ENCODE measurements at regions not wholly inside any gene's neighbourhood (a gene's known extent, or its start where the extent isn't known, plus 50 kb on each side); places are given as distances from the start of the nearest gene placed in this dataset.
A peak's percentile ranks its signal among the peaks of the same experiment; 100 is the strongest.

- DNase-seq (ENCODE audit: low read depth in 2 of 2): no peak
Observed at GRCh38 chr12:67122584-67122983, 146.6 kb upstream of the CAND1 start.

- DNase-seq (ENCODE audit: low read depth in 2 of 2): no peak
Observed at GRCh38 chr12:67137256-67137655, 131.9 kb upstream of the CAND1 start.

GRCh38 chr12:67141296-67142018 is 127.7 kb upstream of the CAND1 start:
- DNase-seq (ENCODE audit: low read depth in 2 of 2): no peak

- DNase-seq (ENCODE audit: low read depth in 2 of 2): no peak
Observed at GRCh38 chr12:67145692-67146091, 123.5 kb upstream of the CAND1 start.

- DNase-seq (ENCODE audit: low read depth in 2 of 2): no peak
Observed at GRCh38 chr12:67147030-67147429, 122.1 kb upstream of the CAND1 start.

- DNase-seq (ENCODE audit: low read depth in 2 of 2): no peak
Observed at GRCh38 chr12:67147447-67147846, 121.7 kb upstream of the CAND1 start.

- DNase-seq (ENCODE audit: low read depth in 2 of 2): no peak
Observed at GRCh38 chr12:67148265-67148664, 120.9 kb upstream of the CAND1 start.

GRCh38 chr12:67151886-67152285 is 117.3 kb upstream of the CAND1 start:
- DNase-seq (ENCODE audit: low read depth in 2 of 2): no peak

- DNase-seq (ENCODE audit: low read depth in 2 of 2): no peak
Observed at GRCh38 chr12:67152451-67152850, 116.7 kb upstream of the CAND1 start.

GRCh38 chr12:67154901-67155300 is 114.3 kb upstream of the CAND1 start:
- no peak for DNase-seq (ENCODE audit: low read depth in 2 of 2)

- no peak for DNase-seq (ENCODE audit: low read depth in 2 of 2)
Observed at GRCh38 chr12:67155863-67156262, 113.3 kb upstream of the CAND1 start.

GRCh38 chr12:67161322-67161918 is 107.7 kb upstream of the CAND1 start:
- peak; percentile 44 to 46 for DNase-seq (ENCODE audit: low read depth in 2 of 2)

GRCh38 chr12:67173258-67173657 is 95.9 kb upstream of the CAND1 start:
- DNase-seq (ENCODE audit: low read depth in 2 of 2): no peak

- no peak for DNase-seq (ENCODE audit: low read depth in 2 of 2)
Observed at GRCh38 chr12:67182551-67182950, 86.6 kb upstream of the CAND1 start.

GRCh38 chr12:67193704-67194103 is 75.5 kb upstream of the CAND1 start:
- DNase-seq (ENCODE audit: low read depth in 2 of 2): peak; percentile 33 to 55

- no peak for DNase-seq (ENCODE audit: low read depth in 2 of 2)
Observed at GRCh38 chr12:67200386-67200785, 68.8 kb upstream of the CAND1 start.

GRCh38 chr12:67202011-67202677 is 67.0 kb upstream of the CAND1 start:
- no peak for DNase-seq (ENCODE audit: low read depth in 2 of 2)

- no peak for DNase-seq (ENCODE audit: low read depth in 2 of 2)
Observed at GRCh38 chr12:67202678-67203012, 66.5 kb upstream of the CAND1 start.

- no peak for DNase-seq (ENCODE audit: low read depth in 2 of 2)
Observed at GRCh38 chr12:67208281-67209067, 60.7 kb upstream of the CAND1 start.

GRCh38 chr12:67211029-67211428 is 58.1 kb upstream of the CAND1 start:
- no peak for DNase-seq (ENCODE audit: low read depth in 2 of 2)

GRCh38 chr12:67211494-67211893 is 57.7 kb upstream of the CAND1 start:
- DNase-seq (ENCODE audit: low read depth in 2 of 2): no peak

- no peak for DNase-seq (ENCODE audit: low read depth in 2 of 2)
Observed at GRCh38 chr12:67217647-67218046, 51.5 kb upstream of the CAND1 start.

Data from lung microvascular endothelial cell (primary cell).